ENCODE measurements at regions not wholly inside any gene's neighbourhood (a gene's known extent, or its start where the extent isn't known, plus 50 kb on each side); places are given as distances from the start of the nearest gene placed in this dataset.

DNA sequence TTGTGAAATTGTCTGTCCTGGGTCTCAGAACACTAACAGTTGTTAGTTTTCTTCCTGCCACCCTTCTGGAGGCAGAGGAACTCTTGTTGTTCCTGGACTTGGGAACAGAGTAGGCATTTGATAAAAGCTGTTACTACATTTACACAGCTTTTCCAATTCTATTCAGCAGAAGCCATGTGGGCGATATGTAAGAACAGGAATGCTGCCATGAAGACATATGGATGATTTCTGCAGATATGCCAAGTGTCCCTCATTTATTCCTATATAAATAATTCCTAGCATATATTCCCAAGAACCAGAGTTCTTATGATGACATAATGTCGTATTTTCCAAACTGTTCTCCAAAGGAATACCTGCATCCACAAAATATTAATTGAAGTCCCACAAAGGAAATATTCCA lies 135.9 kb upstream of the DAB2 start:
- Histone ChIP-seq H3K27me3 (ENCODE audit: control insufficient read depth, extremely low read depth, insufficient read depth, low read length) (no peaks in the 10 kb centered on the region), H3K27ac (ENCODE audit: control insufficient read depth, insufficient read depth, low read length) (no peak overlapping the region), H3K4me1 (ENCODE audit: control insufficient read depth, extremely low read depth, insufficient read depth, low read length) (no peaks in the 10 kb centered on the region), H3K9ac (ENCODE audit: control insufficient read depth, extremely low read depth, insufficient read depth, low read length) (no peak overlapping the region), H3K9me1 (ENCODE audit: control insufficient read depth, extremely low read depth, insufficient read depth, low read length) (no peaks in the 10 kb centered on the region), H3K36me3 (ENCODE audit: control insufficient read depth in 2 of 2, extremely low read depth in 1 of 2, insufficient read depth in 2 of 2, low read length in 2 of 2) (no peaks in the 10 kb centered on the region), H3K79me2 (ENCODE audit: control insufficient read depth, insufficient read depth, low read length) (no peaks in the 10 kb centered on the region), H2AFZ (ENCODE audit: control insufficient read depth, low read length) (no peak overlapping the region), H3K4me2 (ENCODE audit: control insufficient read depth, extremely low read depth, insufficient read depth, low read depth, low read length) (no peak overlapping the region), H4K20me1 (ENCODE audit: control insufficient read depth, extremely low read depth, insufficient read depth, low read length) (no peaks in the 10 kb centered on the region), H3K4me3 (ENCODE audit: control insufficient read depth in 2 of 3, extremely low read depth in 1 of 3, insufficient read depth in 2 of 3, low read depth in 1 of 3, low read length in 3 of 3) (no peak overlapping the region), H3K9me3 (ENCODE audit: control insufficient read depth, low read depth, low read length) (no peaks in the 10 kb centered on the region)
- TF ChIP-seq, protein P1, sequence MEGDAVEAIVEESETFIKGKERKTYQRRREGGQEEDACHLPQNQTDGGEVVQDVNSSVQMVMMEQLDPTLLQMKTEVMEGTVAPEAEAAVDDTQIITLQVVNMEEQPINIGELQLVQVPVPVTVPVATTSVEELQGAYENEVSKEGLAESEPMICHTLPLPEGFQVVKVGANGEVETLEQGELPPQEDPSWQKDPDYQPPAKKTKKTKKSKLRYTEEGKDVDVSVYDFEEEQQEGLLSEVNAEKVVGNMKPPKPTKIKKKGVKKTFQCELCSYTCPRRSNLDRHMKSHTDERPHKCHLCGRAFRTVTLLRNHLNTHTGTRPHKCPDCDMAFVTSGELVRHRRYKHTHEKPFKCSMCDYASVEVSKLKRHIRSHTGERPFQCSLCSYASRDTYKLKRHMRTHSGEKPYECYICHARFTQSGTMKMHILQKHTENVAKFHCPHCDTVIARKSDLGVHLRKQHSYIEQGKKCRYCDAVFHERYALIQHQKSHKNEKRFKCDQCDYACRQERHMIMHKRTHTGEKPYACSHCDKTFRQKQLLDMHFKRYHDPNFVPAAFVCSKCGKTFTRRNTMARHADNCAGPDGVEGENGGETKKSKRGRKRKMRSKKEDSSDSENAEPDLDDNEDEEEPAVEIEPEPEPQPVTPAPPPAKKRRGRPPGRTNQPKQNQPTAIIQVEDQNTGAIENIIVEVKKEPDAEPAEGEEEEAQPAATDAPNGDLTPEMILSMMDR (optimal IDR thresholded peaks at IDR 0.05 in 1 of 3, IDR thresholded peaks at IDR 0.05 in 1 of 3, conservative IDR thresholded peaks at IDR 0.05 in 1 of 3; ENCODE audit: extremely low read depth in 1 of 3, insufficient read depth in 2 of 3, low read length in 3 of 3): no peak
- TF ChIP-seq EZH2 (IDR thresholded peaks at IDR 0.05; ENCODE audit: low read length): no peak
- no peak for FAIRE-seq
- DNase-seq (ENCODE audit: low read depth, low spot score): no peak
- dilution Hi-C loops (cut with MboI; ENCODE audit: extremely low pct_ligation_motif_present, low sequenced_read_pairs): no loop called here

DNA sequence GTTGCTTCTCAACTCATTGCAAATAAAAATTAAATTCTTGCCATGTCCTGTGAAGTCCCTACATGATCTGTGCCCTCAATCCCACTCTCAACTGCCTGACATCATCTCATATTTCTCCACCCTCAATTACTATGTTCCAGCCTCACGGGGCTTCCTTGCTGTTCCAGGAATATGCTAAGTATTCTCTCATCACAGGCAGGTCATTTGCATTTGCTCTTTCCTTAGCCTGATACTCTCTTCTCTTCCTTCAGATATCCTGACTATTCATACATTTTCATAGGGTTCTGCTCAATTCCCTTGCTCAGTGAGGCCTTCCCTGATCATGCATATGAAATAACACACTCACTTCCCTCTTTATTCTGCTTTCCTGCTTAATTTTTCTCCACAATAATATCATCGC lies 135.1 kb upstream of the DAB2 start:
- Histone ChIP-seq H3K36me3 (ENCODE audit: control insufficient read depth in 2 of 2, extremely low read depth in 1 of 2, insufficient read depth in 2 of 2, low read length in 2 of 2) (no peaks in the 10 kb centered on the region), H3K9me3 (ENCODE audit: control insufficient read depth, low read depth, low read length) (no peaks in the 10 kb centered on the region), H3K79me2 (ENCODE audit: control insufficient read depth, insufficient read depth, low read length) (no peaks in the 10 kb centered on the region), H2AFZ (ENCODE audit: control insufficient read depth, low read length) (no peak overlapping the region), H3K4me3 (ENCODE audit: control insufficient read depth in 2 of 3, extremely low read depth in 1 of 3, insufficient read depth in 2 of 3, low read depth in 1 of 3, low read length in 3 of 3) (no peak overlapping the region), H3K27ac (ENCODE audit: control insufficient read depth, insufficient read depth, low read length) (no peak overlapping the region), H3K27me3 (ENCODE audit: control insufficient read depth, extremely low read depth, insufficient read depth, low read length) (no peaks in the 10 kb centered on the region), H3K9ac (ENCODE audit: control insufficient read depth, extremely low read depth, insufficient read depth, low read length) (no peak overlapping the region), H3K9me1 (ENCODE audit: control insufficient read depth, extremely low read depth, insufficient read depth, low read length) (no peaks in the 10 kb centered on the region), H4K20me1 (ENCODE audit: control insufficient read depth, extremely low read depth, insufficient read depth, low read length) (no peaks in the 10 kb centered on the region), H3K4me1 (ENCODE audit: control insufficient read depth, extremely low read depth, insufficient read depth, low read length) (no peaks in the 10 kb centered on the region), H3K4me2 (ENCODE audit: control insufficient read depth, extremely low read depth, insufficient read depth, low read depth, low read length) (no peak overlapping the region)
- DNase-seq (ENCODE audit: low read depth, low spot score) (no peak), FAIRE-seq (no peak)
- dilution Hi-C loops (cut with MboI; ENCODE audit: extremely low pct_ligation_motif_present, low sequenced_read_pairs): no loop called here
- TF ChIP-seq, protein P1 (optimal IDR thresholded peaks at IDR 0.05 in 1 of 3, IDR thresholded peaks at IDR 0.05 in 1 of 3, conservative IDR thresholded peaks at IDR 0.05 in 1 of 3; ENCODE audit: extremely low read depth in 1 of 3, insufficient read depth in 2 of 3, low read length in 3 of 3): no peak
- no peak for TF ChIP-seq EZH2 (IDR thresholded peaks at IDR 0.05; ENCODE audit: low read length)
